ENCODE measurements at regions not wholly inside any gene's neighbourhood (a gene's known extent, or its start where the extent isn't known, plus 50 kb on each side); places are given as distances from the start of the nearest gene placed in this dataset.
A peak's percentile ranks its signal among the peaks of the same experiment; 100 is the strongest.

GRCh38 chr5:166341740-166342337 is 1949.6 kb upstream of the WWC1 start:
- H3K27ac Mint-ChIP-seq = no peak overlapping the region
- ATAC-seq (peak; percentile 84), DNase-seq (ENCODE audit: low spot score) (no peak)
- H3K4me3 Mint-ChIP-seq = no peak overlapping the region
- no peaks in the 10 kb centered on the region for H3K27me3 Mint-ChIP-seq (ENCODE audit: low read depth)
- TF ChIP-seq NFATC4 (CRISPR knock-in tag; IDR thresholded peaks at IDR 0.05) = no peak
- no peak for TF ChIP-seq AR (CRISPR knock-in tag; IDR thresholded peaks at IDR 0.05)
- TF ChIP-seq MXD4 (CRISPR knock-in tag; IDR thresholded peaks at IDR 0.05; ENCODE audit: borderline replicate concordance) = no peak
- TF ChIP-seq ATF6 (CRISPR knock-in tag; IDR thresholded peaks at IDR 0.05) = no peak
- TF ChIP-seq CREB1 (CRISPR knock-in tag; IDR thresholded peaks at IDR 0.05) = no peak
- TF ChIP-seq ZMAT4 (CRISPR knock-in tag; IDR thresholded peaks at IDR 0.05) = no peak
- TF ChIP-seq ESRRA (CRISPR knock-in tag; IDR thresholded peaks at IDR 0.05; ENCODE audit: borderline replicate concordance) = no peak
- no peak for TF ChIP-seq TEAD4 (CRISPR knock-in tag; IDR thresholded peaks at IDR 0.05)
- no peak for TF ChIP-seq ELF4 (CRISPR knock-in tag; IDR thresholded peaks at IDR 0.05; ENCODE audit: low read depth)
- no peak for TF ChIP-seq ETV6 (CRISPR knock-in tag; IDR thresholded peaks at IDR 0.05)
- no peak for TF ChIP-seq ZSCAN18 (CRISPR knock-in tag; IDR thresholded peaks at IDR 0.05)
- TF ChIP-seq SOX15 (CRISPR knock-in tag; IDR thresholded peaks at IDR 0.05) = no peak
- no peak for TF ChIP-seq FOXK1 (CRISPR knock-in tag; IDR thresholded peaks at IDR 0.05)
- TF ChIP-seq ZNF396 (CRISPR knock-in tag; IDR thresholded peaks at IDR 0.05; ENCODE audit: borderline replicate concordance) = no peak
- TF ChIP-seq ZNF263 (CRISPR knock-in tag; IDR thresholded peaks at IDR 0.05; ENCODE audit: low read depth) = no peak
- no peak for TF ChIP-seq ARID4B (CRISPR knock-in tag; IDR thresholded peaks at IDR 0.05; ENCODE audit: borderline replicate concordance)
- TF ChIP-seq EMX1 (CRISPR knock-in tag; IDR thresholded peaks at IDR 0.05) = no peak
- H3K4me1 Mint-ChIP-seq = peaks cover 24% of the 10 kb centered on the region
- ChIA-PET POLR2A (no interaction called here), CTCF (interaction anchor here (0.6 to 1.1 kb wide), 13 partner anchors 9 to 536 kb away, joined by 3 to 6 read pairs (median 3); no protein-coding TSS in a partner anchor)
- H3K9me3 Mint-ChIP-seq = no peaks in the 10 kb centered on the region
- H3K36me3 Mint-ChIP-seq = no peaks in the 10 kb centered on the region
